ENCODE measurements at regions not wholly inside any gene's neighbourhood (a gene's known extent, or its start where the extent isn't known, plus 50 kb on each side); places are given as distances from the start of the nearest gene placed in this dataset.

DNA sequence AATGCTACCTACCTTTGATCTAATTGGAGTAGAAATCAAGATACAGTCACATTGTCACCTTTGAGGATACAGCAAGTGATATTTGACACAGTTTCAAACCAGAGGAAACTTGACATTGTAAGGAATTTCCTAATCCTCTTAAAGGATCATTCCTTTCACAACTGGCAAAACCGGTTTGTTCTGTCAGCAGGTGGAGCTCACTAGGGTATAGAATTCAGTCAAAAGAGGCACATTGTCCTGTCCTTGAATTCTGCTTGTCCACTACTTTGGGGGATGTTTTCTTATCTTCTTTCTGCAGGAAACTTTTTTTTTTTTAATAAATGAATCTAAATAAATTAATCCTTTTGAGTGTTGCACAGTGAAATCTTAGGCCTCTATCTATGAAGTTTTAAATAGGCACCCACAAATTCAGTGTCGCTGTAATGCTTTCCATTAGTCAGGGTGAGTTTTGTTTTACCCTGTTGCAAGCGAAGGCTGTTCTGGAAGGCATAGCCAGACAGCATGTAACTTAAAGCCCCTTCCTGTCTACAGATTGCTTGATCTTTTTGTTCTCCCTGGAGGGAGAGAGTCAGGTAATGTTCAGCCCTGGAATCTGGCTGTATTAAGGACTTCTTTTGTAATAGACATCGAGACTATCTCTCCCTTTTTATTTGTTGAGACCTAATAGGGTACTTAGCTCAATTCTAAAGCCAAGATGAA is 285.0 kb upstream of the RGS6 start:
- Histone ChIP-seq H3K4me3 (no peak overlapping the region), H3K27me3 (no peaks in the 10 kb centered on the region), H3K9me3 (no peaks in the 10 kb centered on the region), H3K27ac (no peak overlapping the region), H3K4me1 (peaks cover 0 to 7% (median 4%) of the 10 kb centered on the region in 3 donors), H3K36me3 (no peaks in the 10 kb centered on the region)
- FAIRE-seq = no peak
- peak; percentile 69 to 88 (median 77) for ATAC-seq
- TF ChIP-seq, protein P1, sequence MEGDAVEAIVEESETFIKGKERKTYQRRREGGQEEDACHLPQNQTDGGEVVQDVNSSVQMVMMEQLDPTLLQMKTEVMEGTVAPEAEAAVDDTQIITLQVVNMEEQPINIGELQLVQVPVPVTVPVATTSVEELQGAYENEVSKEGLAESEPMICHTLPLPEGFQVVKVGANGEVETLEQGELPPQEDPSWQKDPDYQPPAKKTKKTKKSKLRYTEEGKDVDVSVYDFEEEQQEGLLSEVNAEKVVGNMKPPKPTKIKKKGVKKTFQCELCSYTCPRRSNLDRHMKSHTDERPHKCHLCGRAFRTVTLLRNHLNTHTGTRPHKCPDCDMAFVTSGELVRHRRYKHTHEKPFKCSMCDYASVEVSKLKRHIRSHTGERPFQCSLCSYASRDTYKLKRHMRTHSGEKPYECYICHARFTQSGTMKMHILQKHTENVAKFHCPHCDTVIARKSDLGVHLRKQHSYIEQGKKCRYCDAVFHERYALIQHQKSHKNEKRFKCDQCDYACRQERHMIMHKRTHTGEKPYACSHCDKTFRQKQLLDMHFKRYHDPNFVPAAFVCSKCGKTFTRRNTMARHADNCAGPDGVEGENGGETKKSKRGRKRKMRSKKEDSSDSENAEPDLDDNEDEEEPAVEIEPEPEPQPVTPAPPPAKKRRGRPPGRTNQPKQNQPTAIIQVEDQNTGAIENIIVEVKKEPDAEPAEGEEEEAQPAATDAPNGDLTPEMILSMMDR (IDR thresholded peaks at IDR 0.05) = no peak
- DNase-seq = peak in 3 of 6 donors; percentile 4 to 28 (median 14)
- 49 to 56% methylated on average over 4 of the region's 4 CpGs for WGBS, 2 donors
- intact Hi-C loops (cut with DNase I) = no loop called here

DNA sequence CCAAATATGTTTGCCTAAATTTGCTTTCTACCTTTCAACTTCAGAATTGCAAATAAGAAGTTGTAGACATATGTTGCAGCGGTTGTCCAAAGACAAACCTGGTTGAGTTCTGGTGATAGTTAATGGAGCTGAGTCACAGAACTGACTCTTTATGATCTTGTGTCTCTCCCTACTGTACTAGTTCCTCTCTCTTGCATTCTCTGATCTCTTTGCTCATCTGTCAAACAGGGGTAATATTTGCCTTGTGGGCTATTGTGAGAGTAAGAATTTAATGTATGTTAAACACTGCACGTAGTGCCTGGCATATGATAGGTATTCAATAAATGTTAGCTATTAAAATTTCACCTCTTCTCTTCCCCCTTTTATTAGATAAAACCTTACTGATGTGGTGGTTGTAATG is 283.5 kb upstream of the RGS6 start:
- DNase-seq = no peak
- H3K36me3 ChIP-seq = no peaks in the 10 kb centered on the region
- H3K4me3 ChIP-seq = no peak overlapping the region
- no peaks in the 10 kb centered on the region for H3K27me3 ChIP-seq
- WGBS, 2 donors = 88 to 95% methylated on average over 2 of the region's 2 CpGs
- H3K9me3 ChIP-seq = no peaks in the 10 kb centered on the region
- FAIRE-seq = no peak
- TF ChIP-seq, protein P1 (IDR thresholded peaks at IDR 0.05) = no peak
- no peak overlapping the region for H3K27ac ChIP-seq
- no peak for ATAC-seq
- peaks cover 0 to 7% (median 4%) of the 10 kb centered on the region in 3 donors for H3K4me1 ChIP-seq
- intact Hi-C loops (cut with DNase I) = no loop called here

DNA sequence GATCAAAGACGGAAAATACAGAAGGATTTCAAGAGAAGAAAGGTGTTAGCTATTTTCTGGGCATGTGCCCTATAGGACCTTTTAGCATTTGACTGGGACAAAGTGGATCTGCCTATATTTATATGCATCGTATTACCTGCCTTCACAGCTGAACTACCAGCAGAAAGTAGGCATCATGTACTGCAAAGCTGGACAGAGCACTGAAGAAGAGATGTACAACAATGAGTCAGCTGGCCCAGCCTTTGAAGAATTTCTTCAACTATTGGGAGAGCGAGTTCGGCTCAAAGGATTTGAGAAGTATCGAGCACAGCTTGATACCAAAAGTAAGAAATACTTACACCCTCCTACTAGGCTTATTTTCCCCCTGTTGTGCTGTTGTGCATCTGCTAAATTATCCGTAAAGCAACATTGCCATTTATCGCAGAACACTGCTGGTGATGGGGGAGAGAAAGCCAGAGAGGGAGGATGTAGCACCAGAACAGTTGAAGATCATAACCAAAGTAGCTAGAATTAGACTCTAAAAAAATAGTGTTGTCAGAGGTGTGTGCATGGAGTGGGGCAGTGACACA is 282.0 kb upstream of the RGS6 start:
- TF ChIP-seq, protein P1 (IDR thresholded peaks at IDR 0.05) = no peak
- FAIRE-seq (no peak), ATAC-seq (no peak), DNase-seq (no peak)
- Histone ChIP-seq H3K4me1 (peaks cover 0 to 7% (median 4%) of the 10 kb centered on the region in 3 donors), H3K4me3 (no peak overlapping the region), H3K27me3 (no peaks in the 10 kb centered on the region), H3K27ac (no peak overlapping the region), H3K9me3 (no peaks in the 10 kb centered on the region), H3K36me3 (no peaks in the 10 kb centered on the region)
- 97% methylated on average over 7 of the region's 7 CpGs for WGBS, 2 donors
- intact Hi-C loops (cut with DNase I) = no loop called here

GRCh38 chr14:71651228-71651627 is 281.0 kb upstream of the RGS6 start:
- no peak for DNase-seq
- Histone ChIP-seq H3K36me3 (no peaks in the 10 kb centered on the region), H3K9me3 (no peaks in the 10 kb centered on the region), H3K27ac (no peak overlapping the region), H3K4me1 (peaks cover 0 to 7% (median 4%) of the 10 kb centered on the region in 3 donors), H3K4me3 (no peak overlapping the region), H3K27me3 (no peaks in the 10 kb centered on the region)
- TF ChIP-seq, protein P1 (IDR thresholded peaks at IDR 0.05) = no peak
- intact Hi-C loops (cut with DNase I) = no loop called here
- no peak for FAIRE-seq
- ATAC-seq = peak in 2 of 4 donors; percentile 34 to 51
- 37 to 63% methylated on average over 1 of the region's 1 CpG for WGBS, 2 donors

DNA sequence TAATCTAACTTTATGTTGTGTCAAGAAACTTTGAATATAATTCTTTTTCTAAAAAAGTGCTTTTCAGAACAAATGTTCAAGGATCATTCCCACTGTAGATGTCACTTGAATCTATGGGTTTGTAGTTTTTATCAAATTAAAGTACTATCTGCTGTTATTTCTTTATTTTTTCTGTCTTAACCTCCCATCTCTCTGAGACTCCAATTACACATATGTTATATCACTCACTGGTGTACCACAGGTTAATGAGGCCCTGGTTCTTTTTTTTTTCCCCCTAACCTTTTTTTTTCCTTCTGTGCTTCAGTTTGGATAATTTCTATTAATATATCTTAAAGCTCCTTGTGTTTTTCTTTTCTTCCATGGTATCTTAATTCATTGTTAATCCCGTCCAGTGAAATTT is 279.9 kb upstream of the RGS6 start:
- no peaks in the 10 kb centered on the region for H3K36me3 ChIP-seq
- 97 to 100% methylated on average over 1 of the region's 1 CpG for WGBS, 2 donors
- no peaks in the 10 kb centered on the region for H3K27me3 ChIP-seq
- ATAC-seq (no peak), FAIRE-seq (no peak), DNase-seq (no peak)
- H3K27ac ChIP-seq = no peak overlapping the region
- peaks cover 0 to 3% (median 0%) of the 10 kb centered on the region in 3 donors for H3K4me1 ChIP-seq
- TF ChIP-seq, protein P1 (IDR thresholded peaks at IDR 0.05) = no peak
- no peak overlapping the region for H3K4me3 ChIP-seq
- no peaks in the 10 kb centered on the region for H3K9me3 ChIP-seq
- intact Hi-C loops (cut with DNase I) = no loop called here
